GM10266 (cell line): ENCODE measurements at regions not wholly inside any gene's neighbourhood (a gene's known extent, or its start where the extent isn't known, plus 50 kb on each side); places are given as distances from the start of the nearest gene placed in this dataset.
"Not testable (repeated sequence)": the region's sequence is repeated elsewhere in the genome, so short reads cannot be mapped to it uniquely, and the experiment has no call there.

Source experiments
- DNase-seq: peaks from one replicate; pipeline ENCODE4 v3.0.0; 2012; ENCODE audit errors: extremely low spot score
- CTCF ChIP-seq: IDR thresholded peaks from 2 replicates; pipeline ENCODE4 v1.5.1; 2012; ENCODE audit warnings: mild to moderate bottlenecking, low read depth; ENCODE audit not compliant: control insufficient read depth, insufficient read depth; ENCODE audit errors: missing control alignments

DNA sequence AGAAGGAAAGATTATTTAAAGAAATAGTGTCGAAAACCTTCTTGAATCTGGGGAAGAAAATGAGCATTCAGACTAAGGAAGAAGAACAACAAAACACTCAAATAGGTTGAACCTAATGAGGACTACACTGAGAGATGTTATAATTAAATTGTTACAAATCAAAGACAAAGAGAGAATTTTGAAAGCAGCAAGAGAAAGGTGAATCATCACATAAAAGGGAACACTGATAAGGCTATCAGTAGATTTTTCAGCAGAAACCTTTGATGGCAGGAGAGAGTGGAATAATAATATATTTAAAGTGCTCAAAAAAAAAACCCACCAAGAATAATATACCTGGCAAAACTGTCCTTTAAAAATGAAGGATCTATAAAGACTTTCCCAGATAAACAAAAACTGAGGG lies 114.9 kb downstream of the AREG start:
- TF ChIP-seq CTCF: no peak
- no peak for DNase-seq

GRCh38 chr4:74567981-74568380 lies 123.0 kb downstream of the AREG start:
- DNase-seq: no peak
- TF ChIP-seq CTCF: no peak

DNA sequence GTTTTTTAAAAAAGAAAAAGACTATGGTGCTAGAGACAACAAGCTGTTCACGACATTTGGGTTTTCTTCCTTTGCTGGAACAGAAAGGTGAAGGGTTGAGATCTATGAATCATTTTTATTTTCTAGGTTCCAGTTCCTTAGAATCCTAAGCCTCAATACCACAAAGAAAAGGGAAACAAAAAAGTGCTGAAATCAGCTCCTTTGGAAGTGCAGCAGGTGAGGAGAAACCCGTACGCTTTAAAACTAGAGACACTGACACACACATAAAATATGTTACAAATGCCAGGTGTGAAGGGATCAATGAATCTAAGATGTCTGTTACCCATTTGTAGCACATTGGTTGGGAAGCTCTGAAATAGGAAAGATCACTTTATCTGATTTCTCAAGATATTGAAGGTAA lies 125.2 kb downstream of the AREG start:
- no peak for TF ChIP-seq CTCF
- DNase-seq: no peak

GRCh38 chr4:74578329-74578728 lies 133.4 kb downstream of the AREG start:
- DNase-seq: no peak

GRCh38 chr4:74578865-74579264 lies 133.9 kb downstream of the AREG start:
- not testable (repeated sequence) for DNase-seq

More at GRCh38 chr4:74578329-74578728, 133.4 kb downstream of the AREG start:
- TF ChIP-seq CTCF: no peak

DNA sequence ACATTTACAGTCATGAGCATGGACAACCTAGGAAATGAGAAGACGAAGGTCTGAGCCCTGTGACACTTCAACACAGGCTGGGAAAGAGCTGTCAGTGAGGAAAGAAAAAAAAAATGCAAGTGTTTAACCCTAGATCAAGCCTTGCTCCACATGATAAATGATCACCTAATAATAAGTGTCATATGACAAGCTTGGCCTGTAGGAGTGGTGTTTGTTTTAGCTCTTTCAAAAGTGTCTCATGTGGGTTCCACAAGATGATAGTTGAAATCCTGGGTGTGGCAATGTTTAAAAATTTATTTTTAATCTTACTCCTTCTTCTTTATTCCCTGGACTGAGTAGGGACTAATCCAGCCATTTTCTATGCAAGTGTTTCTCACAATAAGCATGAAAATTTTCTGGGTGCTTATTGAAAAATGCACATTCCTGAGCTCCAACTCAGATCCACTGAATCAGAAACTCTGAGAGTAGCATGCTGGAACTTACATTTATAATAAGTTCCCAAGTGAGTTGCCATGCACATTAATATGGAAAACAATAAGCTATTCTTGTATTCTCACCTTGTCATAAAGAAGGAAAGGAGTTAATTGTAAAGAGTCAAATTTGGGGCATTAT lies 138.3 kb downstream of the AREG start:
- no peak for TF ChIP-seq CTCF
- DNase-seq: no peak

DNA sequence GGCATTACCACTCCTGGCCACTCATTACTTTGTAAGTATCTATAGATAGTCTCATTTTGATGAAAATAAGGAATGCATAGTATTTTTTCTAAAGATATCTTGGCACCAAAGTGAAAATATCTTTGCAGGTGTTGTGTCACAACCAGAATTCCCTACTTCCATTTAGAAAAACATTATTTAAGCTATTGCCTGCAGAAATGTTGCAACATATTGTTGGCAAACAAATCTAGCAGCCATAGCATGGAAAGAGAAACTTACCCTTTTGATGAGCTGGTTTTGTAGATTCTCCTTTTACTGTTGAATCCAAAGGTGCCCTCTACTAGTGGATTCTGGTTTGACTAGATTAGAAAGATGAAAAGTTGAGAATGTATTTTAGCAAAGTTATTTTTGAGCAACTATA lies 138.8 kb downstream of the AREG start:
- DNase-seq: no peak
- no peak for TF ChIP-seq CTCF

- DNase-seq: no peak
- TF ChIP-seq CTCF: no peak
Measured at GRCh38 chr4:74588350-74588749, 143.4 kb downstream of the AREG start.
